Gastroesophageal sphincter (tissue), 3 donors: ENCODE measurements at regions not wholly inside any gene's neighbourhood (a gene's known extent, or its start where the extent isn't known, plus 50 kb on each side); places are given as distances from the start of the nearest gene placed in this dataset.

Experiments
- EP300 ChIP-seq: sonication (generic); formaldehyde crosslinking; IDR thresholded peaks from one replicate; pipeline ENCODE4 v1.6.1; 2017; ENCODE audit warnings: antibody characterized with exemption, mild to moderate bottlenecking
- POLR2A ChIP-seq, 2 donors: fragments of 450-650 bp; IDR thresholded peaks; one replicate each; pipeline ENCODE4 v1.6.1; 2017; ENCODE audit warnings: antibody characterized with exemption in 2 of 2, mild to moderate bottlenecking in 2 of 2, moderate library complexity in 1 of 2
- TF ChIP-seq, protein P1 (sequence below), 4 experiments: fragments of 200-600 bp in 2 of 4; fragments of 450-650 bp in 2 of 4; sonication (generic) in 1 of 4; IDR thresholded peaks; one replicate each; pipeline ENCODE4 v1.5.1; 2017 to 2019; ENCODE audit warnings: antibody characterized with exemption in 4 of 4, mild to moderate bottlenecking in 2 of 4, moderate library complexity in 2 of 4

DNA sequence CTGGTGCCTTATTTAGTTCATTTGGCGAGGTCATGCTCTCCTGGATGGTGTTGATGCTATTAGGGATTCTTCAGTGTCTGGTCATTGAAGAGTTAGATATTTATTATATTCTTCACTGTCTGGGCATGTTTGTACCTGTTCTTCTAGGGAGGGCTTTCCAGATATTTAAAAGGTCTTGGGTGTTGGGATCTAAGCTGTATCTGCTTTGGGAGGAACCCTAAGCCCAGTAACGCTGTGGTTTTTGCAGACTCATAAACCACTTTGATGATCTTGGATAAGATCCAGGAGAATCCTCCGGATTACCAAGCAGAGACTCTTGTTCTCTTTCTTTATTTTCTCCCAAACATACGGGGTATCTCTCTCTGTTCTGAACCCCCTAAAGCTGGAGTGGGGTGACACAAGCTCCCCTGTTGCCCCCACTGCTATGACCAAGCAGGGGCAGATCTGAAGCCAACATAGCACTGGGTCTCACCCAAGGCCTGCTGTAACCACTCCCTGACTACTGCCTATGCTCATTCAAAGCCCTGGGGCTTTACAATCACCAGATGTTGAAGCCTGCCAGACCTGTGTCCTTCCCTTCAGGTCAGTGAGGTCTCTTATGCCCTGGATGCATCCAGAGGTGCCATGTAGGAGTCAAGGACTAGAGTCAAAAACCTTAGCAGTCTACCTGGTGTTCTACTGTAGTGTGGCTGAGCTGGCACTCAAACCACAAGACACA is 187.6 kb downstream of the GUCY2F start:
- TF ChIP-seq, protein P1, sequence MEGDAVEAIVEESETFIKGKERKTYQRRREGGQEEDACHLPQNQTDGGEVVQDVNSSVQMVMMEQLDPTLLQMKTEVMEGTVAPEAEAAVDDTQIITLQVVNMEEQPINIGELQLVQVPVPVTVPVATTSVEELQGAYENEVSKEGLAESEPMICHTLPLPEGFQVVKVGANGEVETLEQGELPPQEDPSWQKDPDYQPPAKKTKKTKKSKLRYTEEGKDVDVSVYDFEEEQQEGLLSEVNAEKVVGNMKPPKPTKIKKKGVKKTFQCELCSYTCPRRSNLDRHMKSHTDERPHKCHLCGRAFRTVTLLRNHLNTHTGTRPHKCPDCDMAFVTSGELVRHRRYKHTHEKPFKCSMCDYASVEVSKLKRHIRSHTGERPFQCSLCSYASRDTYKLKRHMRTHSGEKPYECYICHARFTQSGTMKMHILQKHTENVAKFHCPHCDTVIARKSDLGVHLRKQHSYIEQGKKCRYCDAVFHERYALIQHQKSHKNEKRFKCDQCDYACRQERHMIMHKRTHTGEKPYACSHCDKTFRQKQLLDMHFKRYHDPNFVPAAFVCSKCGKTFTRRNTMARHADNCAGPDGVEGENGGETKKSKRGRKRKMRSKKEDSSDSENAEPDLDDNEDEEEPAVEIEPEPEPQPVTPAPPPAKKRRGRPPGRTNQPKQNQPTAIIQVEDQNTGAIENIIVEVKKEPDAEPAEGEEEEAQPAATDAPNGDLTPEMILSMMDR (IDR thresholded peaks at IDR 0.05), result no peak
- no peak for TF ChIP-seq POLR2A (IDR thresholded peaks at IDR 0.05)
- no peak for TF ChIP-seq EP300
